ENCODE measurements at regions not wholly inside any gene's neighbourhood (a gene's known extent, or its start where the extent isn't known, plus 50 kb on each side); places are given as distances from the start of the nearest gene placed in this dataset.

- Histone ChIP-seq H3K4me3 (ENCODE audit: low read depth, low read length) (no peak overlapping the region), H3K27me3 (ENCODE audit: control insufficient read depth, insufficient read depth, low read length) (no peaks in the 10 kb centered on the region), H3K36me3 (ENCODE audit: control insufficient read depth, insufficient read depth, low read length) (no peaks in the 10 kb centered on the region)
- TF ChIP-seq, protein P1, sequence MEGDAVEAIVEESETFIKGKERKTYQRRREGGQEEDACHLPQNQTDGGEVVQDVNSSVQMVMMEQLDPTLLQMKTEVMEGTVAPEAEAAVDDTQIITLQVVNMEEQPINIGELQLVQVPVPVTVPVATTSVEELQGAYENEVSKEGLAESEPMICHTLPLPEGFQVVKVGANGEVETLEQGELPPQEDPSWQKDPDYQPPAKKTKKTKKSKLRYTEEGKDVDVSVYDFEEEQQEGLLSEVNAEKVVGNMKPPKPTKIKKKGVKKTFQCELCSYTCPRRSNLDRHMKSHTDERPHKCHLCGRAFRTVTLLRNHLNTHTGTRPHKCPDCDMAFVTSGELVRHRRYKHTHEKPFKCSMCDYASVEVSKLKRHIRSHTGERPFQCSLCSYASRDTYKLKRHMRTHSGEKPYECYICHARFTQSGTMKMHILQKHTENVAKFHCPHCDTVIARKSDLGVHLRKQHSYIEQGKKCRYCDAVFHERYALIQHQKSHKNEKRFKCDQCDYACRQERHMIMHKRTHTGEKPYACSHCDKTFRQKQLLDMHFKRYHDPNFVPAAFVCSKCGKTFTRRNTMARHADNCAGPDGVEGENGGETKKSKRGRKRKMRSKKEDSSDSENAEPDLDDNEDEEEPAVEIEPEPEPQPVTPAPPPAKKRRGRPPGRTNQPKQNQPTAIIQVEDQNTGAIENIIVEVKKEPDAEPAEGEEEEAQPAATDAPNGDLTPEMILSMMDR (IDR thresholded peaks at IDR 0.05; ENCODE audit: insufficient read depth, low read length, poor library complexity, severe bottlenecking) = no peak
- no peak for DNase-seq (ENCODE audit: low read depth)
These were observed 251.9 kb downstream of the SOD2 start for GRCh38 chr6:159440911-159441703.

DNA sequence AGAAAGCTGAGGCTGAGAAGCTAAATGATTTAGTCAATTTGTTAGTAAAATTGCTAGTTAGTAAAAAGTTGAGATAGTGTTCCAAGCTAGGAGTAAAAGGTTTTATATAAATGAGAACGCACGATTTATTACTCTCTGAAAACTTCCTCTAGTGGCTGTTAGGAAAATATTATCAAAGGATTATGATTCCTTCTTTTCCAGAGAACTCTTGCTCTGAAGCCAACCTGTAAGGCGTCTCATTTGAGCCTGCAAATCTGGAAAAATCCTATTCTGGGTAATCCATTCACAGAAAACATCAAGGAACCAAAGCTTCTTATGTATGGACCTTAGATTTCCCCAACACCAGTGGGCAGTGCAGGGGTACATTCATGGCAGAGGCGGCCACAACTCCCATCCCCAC, 252.7 kb downstream of the SOD2 start:
- no peaks in the 10 kb centered on the region for H3K27me3 ChIP-seq (ENCODE audit: control insufficient read depth, insufficient read depth, low read length)
- TF ChIP-seq, protein P1 (IDR thresholded peaks at IDR 0.05; ENCODE audit: insufficient read depth, low read length, poor library complexity, severe bottlenecking) = no peak
- no peak for DNase-seq (ENCODE audit: low read depth)
- H3K36me3 ChIP-seq (ENCODE audit: control insufficient read depth, insufficient read depth, low read length) = no peaks in the 10 kb centered on the region
- H3K4me3 ChIP-seq (ENCODE audit: low read depth, low read length) = no peak overlapping the region

DNA sequence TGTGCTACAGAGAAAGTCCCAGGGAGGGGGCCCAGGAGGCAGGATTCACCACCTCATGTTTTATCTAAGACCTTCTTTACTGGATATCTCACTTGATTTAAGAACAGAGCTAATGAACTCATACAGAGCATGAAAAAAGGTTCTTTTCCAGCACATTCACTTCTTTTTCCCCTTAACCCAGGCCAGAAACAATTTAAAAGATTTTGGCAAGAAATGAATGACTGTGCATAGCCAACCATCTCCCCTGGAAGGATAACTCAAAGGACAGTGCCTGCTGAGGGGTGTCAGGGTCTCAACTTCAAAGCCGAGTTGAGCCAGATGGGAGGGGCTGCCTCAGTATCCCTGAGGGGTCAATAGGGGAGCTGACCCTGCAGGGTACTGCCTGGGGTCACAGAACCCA, 253.4 kb downstream of the SOD2 start:
- no peak overlapping the region for H3K4me3 ChIP-seq (ENCODE audit: low read depth, low read length)
- H3K36me3 ChIP-seq (ENCODE audit: control insufficient read depth, insufficient read depth, low read length) = no peaks in the 10 kb centered on the region
- TF ChIP-seq, protein P1 (IDR thresholded peaks at IDR 0.05; ENCODE audit: insufficient read depth, low read length, poor library complexity, severe bottlenecking) = no peak
- no peak for DNase-seq (ENCODE audit: low read depth)
- no peaks in the 10 kb centered on the region for H3K27me3 ChIP-seq (ENCODE audit: control insufficient read depth, insufficient read depth, low read length)

DNA sequence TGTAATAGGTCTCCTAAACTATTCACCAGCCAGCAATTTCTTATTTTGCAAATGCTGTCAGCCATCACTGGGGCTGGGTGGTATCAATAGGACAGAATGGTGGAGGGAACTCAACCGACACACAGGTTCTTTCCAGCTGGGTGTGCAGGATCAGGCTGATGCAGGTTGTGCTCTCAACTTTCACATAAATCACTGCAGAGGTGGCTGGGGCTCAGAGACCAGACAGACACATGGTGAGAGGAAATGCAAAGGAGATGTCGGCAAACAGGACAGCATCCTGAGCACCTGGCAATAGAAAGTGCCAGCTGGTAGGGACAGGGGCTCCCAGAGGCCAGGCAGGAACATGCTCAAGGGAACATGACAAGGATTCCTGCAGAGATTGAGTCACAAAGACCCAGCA, 254.9 kb downstream of the SOD2 start:
- no peak for DNase-seq (ENCODE audit: low read depth)
- no peaks in the 10 kb centered on the region for H3K27me3 ChIP-seq (ENCODE audit: control insufficient read depth, insufficient read depth, low read length)
- TF ChIP-seq, protein P1 (IDR thresholded peaks at IDR 0.05; ENCODE audit: insufficient read depth, low read length, poor library complexity, severe bottlenecking) = no peak

DNA sequence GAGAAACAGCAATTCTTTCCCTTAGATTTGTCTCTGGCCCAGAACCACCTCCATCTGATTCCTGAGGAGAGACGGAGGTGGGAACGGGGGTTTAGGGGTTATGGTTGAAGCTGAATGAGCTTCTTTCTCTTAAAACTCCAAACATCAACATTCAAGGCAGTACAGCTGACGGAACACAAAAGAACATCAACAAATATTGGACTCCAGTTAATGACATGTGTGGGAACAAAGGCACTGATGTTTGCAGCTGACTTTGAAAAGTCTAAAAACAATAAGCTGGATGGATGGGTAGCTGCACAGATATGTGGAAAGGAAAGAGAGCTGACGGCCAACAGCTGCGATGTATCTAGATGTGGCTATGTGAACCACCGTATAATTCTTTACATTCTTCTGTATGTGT, 256.5 kb downstream of the SOD2 start:
- TF ChIP-seq, protein P1 (IDR thresholded peaks at IDR 0.05; ENCODE audit: insufficient read depth, low read length, poor library complexity, severe bottlenecking) = no peak

More for the DNA sequence above, 254.9 kb downstream of the SOD2 start:
- H3K36me3 ChIP-seq (ENCODE audit: control insufficient read depth, insufficient read depth, low read length) = no peaks in the 10 kb centered on the region
- no peak overlapping the region for H3K4me3 ChIP-seq (ENCODE audit: low read depth, low read length)

GRCh38 chr6:159435701-159436100, 257.3 kb downstream of the SOD2 start:
- Histone ChIP-seq H3K27me3 (ENCODE audit: control insufficient read depth, insufficient read depth, low read length) (no peaks in the 10 kb centered on the region), H3K4me3 (ENCODE audit: low read depth, low read length) (no peak overlapping the region), H3K36me3 (ENCODE audit: control insufficient read depth, insufficient read depth, low read length) (no peaks in the 10 kb centered on the region)
- no peak for DNase-seq (ENCODE audit: low read depth)
- TF ChIP-seq, protein P1 (IDR thresholded peaks at IDR 0.05; ENCODE audit: insufficient read depth, low read length, poor library complexity, severe bottlenecking) = no peak

More for the DNA sequence above, 256.5 kb downstream of the SOD2 start:
- Histone ChIP-seq H3K36me3 (ENCODE audit: control insufficient read depth, insufficient read depth, low read length) (no peaks in the 10 kb centered on the region), H3K4me3 (ENCODE audit: low read depth, low read length) (no peak overlapping the region), H3K27me3 (ENCODE audit: control insufficient read depth, insufficient read depth, low read length) (no peaks in the 10 kb centered on the region)
- no peak for DNase-seq (ENCODE audit: low read depth)

All from kidney epithelial cell (primary cell).